Spleen (tissue), 7 donors: ENCODE measurements at regions not wholly inside any gene's neighbourhood (a gene's known extent, or its start where the extent isn't known, plus 50 kb on each side); places are given as distances from the start of the nearest gene placed in this dataset.

Experiments used
- CTCF ChIP-seq, 11 experiments: fragments of 200-600 bp in 7 of 11; fragments of 450-650 bp in 4 of 11; sonication (generic) in 4 of 11; IDR thresholded peaks in 8 of 11; conservative IDR thresholded peaks in 3 of 11; 1 replicate in 7 of 11; 2 replicates in 4 of 11; pipeline versions ENCODE4 v1.4.0 to v1.8.0; 2016 to 2021; ENCODE audit warnings: antibody characterized with exemption in 11 of 11, inconsistent platforms in 4 of 11, mild to moderate bottlenecking in 1 of 11
- POLR2AphosphoS5 ChIP-seq, 3 donors: sonication (generic); formaldehyde crosslinking; IDR thresholded peaks; one replicate each; pipeline ENCODE4 v1.5.1; 2017; ENCODE audit warnings: antibody characterized with exemption in 3 of 3
- donor health status: DM: no; HTN: no; CAD: no; lungs with moderate emphysema.
- donor health status: DM: no; HTN: no; CAD: no.
- donor health status: DM: no; HTN: no; CAD: no.

- no peak for TF ChIP-seq POLR2AphosphoS5 (IDR thresholded peaks at IDR 0.05)
- TF ChIP-seq CTCF (IDR thresholded peaks at IDR 0.05 in 8 of 11, conservative IDR thresholded peaks at IDR 0.05 in 3 of 11): no peak
Measured at GRCh38 chr9:1171546-1171945, 121.4 kb downstream of the DMRT2 start.
